Ovary (tissue), 3 donors: ENCODE measurements at regions not wholly inside any gene's neighbourhood (a gene's known extent, or its start where the extent isn't known, plus 50 kb on each side); places are given as distances from the start of the nearest gene placed in this dataset.

Experiments
- CTCF ChIP-seq, 3 donors: fragments of 450-650 bp in 2 of 3; fragments of 200-600 bp in 1 of 3; IDR thresholded peaks; one replicate each; pipeline versions ENCODE4 v1.5.1 to v1.8.0; 2016 to 2022; ENCODE audit warnings: antibody characterized with exemption in 3 of 3, mild to moderate bottlenecking in 1 of 3
- POLR2A ChIP-seq: fragments of 450-650 bp; IDR thresholded peaks from one replicate; pipeline ENCODE4 v1.6.1; 2017; ENCODE audit warnings: antibody characterized with exemption, mild to moderate bottlenecking, moderate library complexity
- donor health status: DM: no; HTN: no; CAD: no.

- TF ChIP-seq CTCF (IDR thresholded peaks at IDR 0.05) (no peak), POLR2A (no peak)
These were observed 227.7 kb downstream of the SKIDA1 start for GRCh38 chr10:21297603-21298383.
